GM19025 (cell line): ENCODE measurements at regions not wholly inside any gene's neighbourhood (a gene's known extent, or its start where the extent isn't known, plus 50 kb on each side); places are given as distances from the start of the nearest gene placed in this dataset.

Experiments used
- ATAC-seq: cut with Tn5 transposase; IDR thresholded peaks from one replicate; pipeline ENCODE4 v1.9.1; 2021; ENCODE audit warnings: mild to moderate bottlenecking, low read depth, moderate library complexity; ENCODE audit not compliant: unreplicated experiment

GRCh38 chr13:69450245-69450644, 657.4 kb upstream of the ATXN8OS start:
- ATAC-seq, result no peak

- no peak for ATAC-seq
These were observed 682.4 kb upstream of the ATXN8OS start for GRCh38 chr13:69425235-69425634.

- ATAC-seq, result no peak
These were observed 683.8 kb upstream of the ATXN8OS start for GRCh38 chr13:69423844-69424243.

GRCh38 chr13:69418319-69418718, 689.3 kb upstream of the ATXN8OS start:
- no peak for ATAC-seq

GRCh38 chr13:69410761-69411160, 696.9 kb upstream of the ATXN8OS start:
- no peak for ATAC-seq

GRCh38 chr13:69391756-69392155, 715.9 kb upstream of the ATXN8OS start:
- no peak for ATAC-seq

GRCh38 chr13:69389899-69390298, 717.7 kb upstream of the ATXN8OS start:
- ATAC-seq, result no peak

GRCh38 chr13:69373747-69374425, 733.7 kb upstream of the ATXN8OS start:
- no peak for ATAC-seq

GRCh38 chr13:69363360-69363759, 744.3 kb upstream of the ATXN8OS start:
- ATAC-seq, result no peak

- ATAC-seq, result no peak
These were observed 776.4 kb upstream of the ATXN8OS start for GRCh38 chr13:69331245-69331644.

GRCh38 chr13:69324090-69324886, 783.3 kb upstream of the ATXN8OS start:
- ATAC-seq, result no peak

- ATAC-seq, result no peak
These were observed 788.0 kb upstream of the ATXN8OS start for GRCh38 chr13:69319656-69320055.

- no peak for ATAC-seq
These were observed 792.6 kb upstream of the ATXN8OS start for GRCh38 chr13:69315039-69315438.

GRCh38 chr13:69306766-69307165, 800.9 kb upstream of the ATXN8OS start:
- no peak for ATAC-seq

- ATAC-seq, result no peak
These were observed 807.5 kb upstream of the ATXN8OS start for GRCh38 chr13:69300131-69300530.

GRCh38 chr13:69296130-69296529, 811.5 kb upstream of the ATXN8OS start:
- no peak for ATAC-seq

- no peak for ATAC-seq
These were observed 814.7 kb upstream of the ATXN8OS start for GRCh38 chr13:69292789-69293425.

GRCh38 chr13:69291292-69291906, 816.2 kb upstream of the ATXN8OS start:
- ATAC-seq, result no peak

GRCh38 chr13:69288026-69288425, 819.6 kb upstream of the ATXN8OS start:
- no peak for ATAC-seq

GRCh38 chr13:69287050-69287698, 820.5 kb upstream of the ATXN8OS start:
- ATAC-seq, result no peak

GRCh38 chr13:69283837-69284236, 823.8 kb upstream of the ATXN8OS start:
- no peak for ATAC-seq
